ENCODE measurements at regions not wholly inside any gene's neighbourhood (a gene's known extent, or its start where the extent isn't known, plus 50 kb on each side); places are given as distances from the start of the nearest gene placed in this dataset.

GRCh38 chr5:125595095-125595494 is 828.1 kb upstream of the GRAMD2B start:
- Histone ChIP-seq H3K79me2 (ENCODE audit: insufficient read depth, low read depth, low read length) (no peaks in the 10 kb centered on the region), H3K36me3 (ENCODE audit: insufficient read depth, low read length) (no peaks in the 10 kb centered on the region), H2AFZ (ENCODE audit: low read length) (no peak overlapping the region), H4K20me1 (ENCODE audit: insufficient read depth, low read length) (no peaks in the 10 kb centered on the region), H3K9me2 (ENCODE audit: insufficient read depth, low read length) (no peaks in the 10 kb centered on the region), H3K4me2 (ENCODE audit: low read length) (no peak overlapping the region), H3K4me1 (ENCODE audit: insufficient read depth, low read length, poor library complexity, severe bottlenecking) (no peaks in the 10 kb centered on the region), H3K27ac (ENCODE audit: low read depth, low read length, poor library complexity, severe bottlenecking) (no peak overlapping the region), H3K4me3 (ENCODE audit: low read depth, low read length, poor library complexity, severe bottlenecking) (no peak overlapping the region), H3K9me3 (ENCODE audit: low read length) (no peaks in the 10 kb centered on the region)
- intact Hi-C loops (cut with micrococcal nuclease; ENCODE audit: unreplicated experiment): no loop called here
- POLR2A ChIA-PET: interaction anchor here (0.7 kb wide), 1 partner anchor 74 kb away, joined by 3 read pairs; no protein-coding TSS in a partner anchor
- TF ChIP-seq CTCF (conservative IDR thresholded peaks at IDR 0.05; ENCODE audit: low read length) (no peak), EZH2phosphoT487 (IDR thresholded peaks at IDR 0.05; ENCODE audit: borderline replicate concordance, low read depth, low read length) (no peak)
- BruUV-seq (replicated peaks): no TSS peak
- CTCF ChIA-PET (ENCODE audit: unreplicated experiment): no interaction called here
- DNase-seq (ENCODE audit: low spot score): no peak

- no TSS peak for BruUV-seq (replicated peaks)
- POLR2A ChIA-PET: no interaction called here
These were observed 827.4 kb upstream of the GRAMD2B start for GRCh38 chr5:125595845-125596244.

More at GRCh38 chr5:125595845-125596244, 827.4 kb upstream of the GRAMD2B start:
- Histone ChIP-seq H3K9me3 (ENCODE audit: low read length) (no peaks in the 10 kb centered on the region), H3K4me2 (ENCODE audit: low read length) (no peak overlapping the region), H4K20me1 (ENCODE audit: insufficient read depth, low read length) (no peaks in the 10 kb centered on the region), H3K27ac (ENCODE audit: low read depth, low read length, poor library complexity, severe bottlenecking) (no peak overlapping the region), H3K79me2 (ENCODE audit: insufficient read depth, low read depth, low read length) (no peaks in the 10 kb centered on the region), H2AFZ (ENCODE audit: low read length) (no peak overlapping the region), H3K4me3 (ENCODE audit: low read depth, low read length, poor library complexity, severe bottlenecking) (no peak overlapping the region), H3K36me3 (ENCODE audit: insufficient read depth, low read length) (no peaks in the 10 kb centered on the region), H3K4me1 (ENCODE audit: insufficient read depth, low read length, poor library complexity, severe bottlenecking) (no peaks in the 10 kb centered on the region), H3K9me2 (ENCODE audit: insufficient read depth, low read length) (no peaks in the 10 kb centered on the region)
- no peak for DNase-seq (ENCODE audit: low spot score)
- TF ChIP-seq CTCF (conservative IDR thresholded peaks at IDR 0.05; ENCODE audit: low read length): no peak
- no peak for TF ChIP-seq EZH2phosphoT487 (IDR thresholded peaks at IDR 0.05; ENCODE audit: borderline replicate concordance, low read depth, low read length)
- intact Hi-C loops (cut with micrococcal nuclease; ENCODE audit: unreplicated experiment): no loop called here
- CTCF ChIA-PET (ENCODE audit: unreplicated experiment): no interaction called here
